Mesothelial cell of epicardium (in vitro differentiated cells): ENCODE measurements at regions not wholly inside any gene's neighbourhood (a gene's known extent, or its start where the extent isn't known, plus 50 kb on each side); places are given as distances from the start of the nearest gene placed in this dataset.

ENCODE experiments used
- DNase-seq, 2 experiments: peaks; one replicate each; pipeline ENCODE4 v3.0.0; 2021; ENCODE audit warnings: low spot score in 2 of 2; ENCODE audit not compliant: unreplicated experiment in 2 of 2
- H3K27ac Mint-ChIP-seq: 2 replicates; pipeline ENCODE4 v1.8.0; 2021; ENCODE audit warnings: mixed read lengths
- H3K27me3 Mint-ChIP-seq: 2 replicates; pipeline ENCODE4 v1.8.0; 2021; ENCODE audit warnings: low read depth, mixed read lengths
- H3K36me3 Mint-ChIP-seq: 2 replicates; pipeline ENCODE4 v1.8.0; 2021; ENCODE audit warnings: mixed read lengths
- H3K4me1 Mint-ChIP-seq: 2 replicates; pipeline ENCODE4 v1.8.0; 2021; ENCODE audit warnings: mixed read lengths
- H3K4me3 Mint-ChIP-seq: 2 replicates; pipeline ENCODE4 v1.8.0; 2021; ENCODE audit warnings: mild to moderate bottlenecking, moderate library complexity, mixed read lengths
- H3K9me3 Mint-ChIP-seq: 2 replicates; pipeline ENCODE4 v1.8.0; 2021; ENCODE audit warnings: mixed read lengths
- TF ChIP-seq, protein P1 (sequence below): fragments of 200-600 bp; sonication (generic); IDR thresholded peaks from one replicate; pipeline ENCODE4 v1.5.0; 2021; ENCODE audit warnings: antibody characterized with exemption; ENCODE audit not compliant: unreplicated experiment

DNA sequence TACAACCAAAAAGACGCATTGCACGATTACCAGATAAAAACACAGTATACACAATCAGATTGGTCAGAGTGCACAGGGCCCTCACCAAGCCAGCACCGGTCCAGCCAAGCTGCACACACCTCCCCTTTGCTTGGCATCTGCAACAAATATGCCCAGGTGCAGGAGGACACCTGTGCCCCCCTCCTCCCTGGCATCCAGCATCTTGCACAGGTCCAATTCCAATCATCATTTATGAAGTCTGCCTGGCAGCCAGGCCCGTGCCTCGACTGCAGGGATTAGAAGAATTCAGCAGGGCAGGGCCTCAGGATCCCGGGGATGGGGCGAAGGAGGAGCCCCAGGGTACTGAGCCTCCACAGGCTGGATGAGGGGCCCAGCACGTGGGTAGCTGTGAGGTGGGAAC lies 302.1 kb downstream of the CTTN start:
- no peak for DNase-seq
- no peak overlapping the region for H3K4me3 Mint-ChIP-seq
- peaks cover 7% of the 10 kb centered on the region for H3K9me3 Mint-ChIP-seq
- TF ChIP-seq, protein P1, sequence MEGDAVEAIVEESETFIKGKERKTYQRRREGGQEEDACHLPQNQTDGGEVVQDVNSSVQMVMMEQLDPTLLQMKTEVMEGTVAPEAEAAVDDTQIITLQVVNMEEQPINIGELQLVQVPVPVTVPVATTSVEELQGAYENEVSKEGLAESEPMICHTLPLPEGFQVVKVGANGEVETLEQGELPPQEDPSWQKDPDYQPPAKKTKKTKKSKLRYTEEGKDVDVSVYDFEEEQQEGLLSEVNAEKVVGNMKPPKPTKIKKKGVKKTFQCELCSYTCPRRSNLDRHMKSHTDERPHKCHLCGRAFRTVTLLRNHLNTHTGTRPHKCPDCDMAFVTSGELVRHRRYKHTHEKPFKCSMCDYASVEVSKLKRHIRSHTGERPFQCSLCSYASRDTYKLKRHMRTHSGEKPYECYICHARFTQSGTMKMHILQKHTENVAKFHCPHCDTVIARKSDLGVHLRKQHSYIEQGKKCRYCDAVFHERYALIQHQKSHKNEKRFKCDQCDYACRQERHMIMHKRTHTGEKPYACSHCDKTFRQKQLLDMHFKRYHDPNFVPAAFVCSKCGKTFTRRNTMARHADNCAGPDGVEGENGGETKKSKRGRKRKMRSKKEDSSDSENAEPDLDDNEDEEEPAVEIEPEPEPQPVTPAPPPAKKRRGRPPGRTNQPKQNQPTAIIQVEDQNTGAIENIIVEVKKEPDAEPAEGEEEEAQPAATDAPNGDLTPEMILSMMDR = no peak
- H3K4me1 Mint-ChIP-seq = peaks cover 6% of the 10 kb centered on the region
- no peaks in the 10 kb centered on the region for H3K36me3 Mint-ChIP-seq
- no peaks in the 10 kb centered on the region for H3K27me3 Mint-ChIP-seq
- no peak overlapping the region for H3K27ac Mint-ChIP-seq

DNA sequence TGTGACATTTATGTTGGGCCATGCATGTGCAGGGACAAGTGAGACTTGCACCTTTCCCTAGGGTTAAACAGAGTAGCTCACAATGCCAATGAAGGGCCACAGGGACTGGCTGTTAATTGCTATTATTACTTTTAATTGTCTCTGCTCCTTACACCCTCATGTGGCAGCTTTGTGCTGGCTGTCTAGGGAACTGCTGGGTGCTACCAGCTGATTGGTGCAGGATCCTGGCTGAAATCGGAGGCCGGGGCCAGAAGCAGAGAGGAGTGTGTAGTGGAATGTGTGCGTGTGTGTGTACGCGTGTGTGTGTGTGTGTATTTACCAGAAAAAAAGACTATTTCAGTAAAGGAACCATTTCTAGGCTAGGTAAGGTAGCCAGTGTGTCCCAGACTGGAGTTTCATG lies 302.5 kb downstream of the CTTN start:
- Mint-ChIP-seq H3K4me1 (peaks cover 6% of the 10 kb centered on the region), H3K36me3 (no peaks in the 10 kb centered on the region), H3K27ac (no peak overlapping the region), H3K9me3 (peaks cover 7% of the 10 kb centered on the region), H3K4me3 (no peak overlapping the region), H3K27me3 (no peaks in the 10 kb centered on the region)
- no peak for DNase-seq
- TF ChIP-seq, protein P1 = no peak

DNA sequence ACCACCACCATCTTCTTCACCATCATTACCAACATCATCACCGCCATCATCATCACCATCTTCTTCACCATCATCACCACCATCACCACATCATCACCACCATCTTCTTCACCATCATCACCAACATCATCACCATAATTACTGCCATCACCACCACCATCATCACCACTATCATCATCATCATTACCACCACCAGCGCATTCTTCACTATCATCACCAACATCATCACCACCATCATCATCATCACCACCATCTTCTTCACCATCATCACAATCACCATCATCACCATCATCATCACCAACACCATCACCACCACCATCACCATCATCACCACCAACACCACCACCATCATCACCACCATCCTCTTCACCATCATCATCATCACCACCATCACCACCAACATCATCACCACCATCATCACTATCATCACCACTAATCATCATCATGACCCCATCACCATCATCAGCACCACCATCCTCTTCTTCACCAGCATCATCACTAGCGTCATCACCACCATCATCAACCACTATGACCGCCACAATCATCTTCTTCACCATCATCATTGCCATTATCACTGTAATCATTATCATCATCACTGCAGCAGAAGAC lies 303.8 kb downstream of the CTTN start:
- Mint-ChIP-seq H3K27me3 (no peaks in the 10 kb centered on the region), H3K4me1 (peaks cover 6% of the 10 kb centered on the region), H3K36me3 (no peaks in the 10 kb centered on the region), H3K9me3 (no peaks in the 10 kb centered on the region), H3K4me3 (no peak overlapping the region), H3K27ac (no peak overlapping the region)
- DNase-seq = no peak
- TF ChIP-seq, protein P1 = no peak

DNA sequence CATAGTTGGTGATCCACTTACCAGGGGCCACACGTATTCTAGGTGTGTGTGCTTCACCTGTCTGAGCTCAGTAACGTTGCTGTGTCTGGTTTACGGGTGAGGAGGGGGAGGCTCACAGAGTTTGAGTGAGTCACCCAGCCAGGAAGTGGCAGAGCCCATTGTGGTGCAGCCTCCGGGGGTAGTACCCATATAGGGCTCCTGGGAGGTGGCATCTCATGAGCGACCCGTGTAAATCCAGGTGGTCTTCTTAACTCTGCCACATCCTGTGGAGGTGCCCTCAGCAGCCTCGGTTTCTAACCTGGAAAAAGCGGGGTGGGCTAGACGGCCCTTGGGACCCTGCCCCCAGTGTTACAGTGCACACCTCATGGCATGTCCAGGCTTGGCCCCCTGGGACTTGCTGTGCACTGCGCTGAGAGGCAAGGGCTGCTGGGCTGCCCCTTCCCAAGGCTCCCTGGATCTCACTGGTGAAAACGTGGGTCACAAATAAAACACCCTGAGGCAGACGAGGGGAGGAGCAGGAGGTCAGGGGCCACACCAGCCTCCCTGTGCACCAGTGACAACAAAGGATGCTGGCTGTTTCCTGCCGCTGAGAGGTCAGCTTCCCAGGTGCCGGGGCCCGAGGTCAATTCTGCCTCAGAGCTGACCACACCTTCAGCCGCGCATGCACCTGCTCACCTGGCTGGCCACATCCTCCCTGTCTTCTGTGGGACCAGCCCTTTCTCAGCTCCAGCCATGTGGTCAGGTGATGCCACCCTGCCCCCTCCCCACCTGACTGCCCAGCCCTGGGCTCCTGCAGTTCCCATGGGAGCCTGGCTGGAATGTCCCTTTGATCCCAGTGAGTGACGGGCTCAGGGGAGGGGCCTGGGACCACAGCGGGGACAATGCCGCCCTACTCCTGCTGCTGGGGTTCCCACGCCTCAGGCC lies 305.1 kb downstream of the CTTN start:
- no peak for DNase-seq
- Mint-ChIP-seq H3K4me3 (no peak overlapping the region), H3K36me3 (no peaks in the 10 kb centered on the region), H3K4me1 (peaks cover 6% of the 10 kb centered on the region), H3K27me3 (no peaks in the 10 kb centered on the region), H3K27ac (no peak overlapping the region), H3K9me3 (no peaks in the 10 kb centered on the region)
- TF ChIP-seq, protein P1 = no peak

DNA sequence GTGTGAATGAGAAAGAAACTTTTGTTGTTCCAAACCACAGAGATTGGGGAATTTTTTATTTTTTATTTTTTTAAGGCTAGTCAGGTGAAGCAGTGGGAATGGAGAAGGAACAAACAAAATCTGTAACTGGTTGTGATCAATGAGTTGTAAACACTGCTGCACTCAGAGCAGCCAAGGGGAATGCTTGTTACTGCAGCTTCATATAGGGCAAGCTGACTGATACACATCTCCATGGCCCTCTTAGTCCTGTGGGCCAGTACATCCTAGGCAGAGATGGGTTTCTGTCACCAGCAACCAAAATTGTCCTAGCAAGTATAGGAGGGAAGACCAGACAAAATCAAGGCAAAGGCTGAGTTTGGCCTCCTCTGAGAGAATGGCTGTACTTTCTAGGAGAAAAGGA lies 306.8 kb downstream of the CTTN start:
- Mint-ChIP-seq H3K27ac (no peak overlapping the region), H3K27me3 (no peaks in the 10 kb centered on the region), H3K9me3 (no peaks in the 10 kb centered on the region), H3K4me1 (no peaks in the 10 kb centered on the region), H3K36me3 (no peaks in the 10 kb centered on the region), H3K4me3 (no peak overlapping the region)
- DNase-seq = no peak
- TF ChIP-seq, protein P1 = no peak
